Glutamatergic neuron (in vitro differentiated cells): ENCODE measurements at regions not wholly inside any gene's neighbourhood (a gene's known extent, or its start where the extent isn't known, plus 50 kb on each side); places are given as distances from the start of the nearest gene placed in this dataset.

Experiments
- DNase-seq: peaks from one replicate; pipeline ENCODE4 v3.0.0; 2022
- H3K27ac Mint-ChIP-seq: one replicate; pipeline ENCODE4 v1.8.0; 2020; ENCODE audit warnings: mild to moderate bottlenecking, mixed read lengths, inconsistent platforms; ENCODE audit not compliant: unreplicated experiment
- H3K27me3 Mint-ChIP-seq: one replicate; pipeline ENCODE4 v1.8.0; 2020; ENCODE audit warnings: mild to moderate bottlenecking, moderate library complexity, mixed read lengths, inconsistent platforms; ENCODE audit not compliant: unreplicated experiment
- H3K36me3 Mint-ChIP-seq: one replicate; pipeline ENCODE4 v1.8.0; 2020; ENCODE audit warnings: mild to moderate bottlenecking, mixed read lengths, inconsistent platforms; ENCODE audit not compliant: unreplicated experiment
- H3K4me1 Mint-ChIP-seq: one replicate; pipeline ENCODE4 v1.8.0; 2020; ENCODE audit warnings: mild to moderate bottlenecking, low read depth, mixed read lengths, inconsistent platforms; ENCODE audit not compliant: unreplicated experiment
- H3K4me3 Mint-ChIP-seq: one replicate; pipeline ENCODE4 v1.8.0; 2020; ENCODE audit warnings: mild to moderate bottlenecking, mixed read lengths, inconsistent platforms; ENCODE audit not compliant: unreplicated experiment
- H3K9me3 Mint-ChIP-seq: one replicate; pipeline ENCODE4 v1.8.0; 2020; ENCODE audit warnings: mild to moderate bottlenecking, moderate library complexity, mixed read lengths, inconsistent platforms; ENCODE audit not compliant: unreplicated experiment
- CTCF ChIP-seq: fragments of 200-600 bp; sonication (generic); IDR thresholded peaks from one replicate; pipeline ENCODE4 v1.5.0; 2021; ENCODE audit not compliant: partially characterized antibody, unreplicated experiment

DNA sequence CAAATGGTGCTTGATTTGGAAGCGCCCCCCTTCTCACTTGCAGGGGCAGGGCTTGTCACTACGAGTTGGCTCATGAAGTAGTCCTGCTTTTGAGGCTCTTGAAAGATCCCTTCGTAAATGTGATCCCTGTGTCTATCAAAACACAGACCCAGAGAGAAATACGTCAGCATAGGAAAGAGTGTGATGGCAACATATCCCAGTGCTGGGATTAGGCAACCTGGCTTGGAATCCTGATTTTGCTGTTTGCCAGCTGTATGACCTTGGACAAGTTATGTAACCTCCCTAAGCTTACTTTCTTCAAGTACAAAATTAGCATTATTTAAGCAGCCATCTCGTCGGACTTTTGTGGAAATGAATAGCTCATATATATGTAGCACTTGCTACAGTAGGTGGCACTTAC is 228.4 kb downstream of the ATG4C start:
- Mint-ChIP-seq H3K4me1 (peaks cover 22% of the 10 kb centered on the region), H3K27ac (no peak overlapping the region), H3K9me3 (no peaks in the 10 kb centered on the region), H3K36me3 (no peaks in the 10 kb centered on the region), H3K4me3 (no peak overlapping the region), H3K27me3 (peaks cover 3% of the 10 kb centered on the region)
- no peak for TF ChIP-seq CTCF
- DNase-seq = no peak

DNA sequence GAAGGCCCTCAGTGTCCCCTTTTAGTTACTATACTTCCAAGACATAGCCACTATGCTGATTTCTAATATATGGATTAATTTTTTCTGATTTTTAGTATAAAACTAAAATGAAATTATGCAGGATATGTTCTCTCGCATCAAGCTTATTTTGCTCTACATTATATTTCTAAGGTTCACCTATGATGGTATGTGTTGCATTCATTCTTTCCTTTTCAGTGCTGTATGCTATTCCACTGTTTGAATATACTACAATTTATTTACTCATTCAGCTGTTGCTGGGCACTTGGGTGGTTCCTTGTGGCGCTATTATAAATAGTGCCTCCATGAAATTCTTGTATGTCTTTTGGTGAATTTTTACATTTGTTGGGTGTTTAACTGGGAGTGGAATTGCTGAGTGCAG is 230.3 kb downstream of the ATG4C start:
- Mint-ChIP-seq H3K9me3 (no peaks in the 10 kb centered on the region), H3K4me1 (peaks cover 16% of the 10 kb centered on the region), H3K27me3 (peaks cover 3% of the 10 kb centered on the region), H3K36me3 (no peaks in the 10 kb centered on the region), H3K27ac (no peak overlapping the region), H3K4me3 (no peak overlapping the region)
- TF ChIP-seq CTCF = no peak
- DNase-seq = no peak

GRCh38 chr1:63022319-63022718 is 238.4 kb downstream of the ATG4C start:
- H3K4me1 Mint-ChIP-seq = peaks cover 7% of the 10 kb centered on the region
- H3K4me3 Mint-ChIP-seq = no peak overlapping the region
- TF ChIP-seq CTCF = no peak
- no peak for DNase-seq
- H3K27ac Mint-ChIP-seq = no peak overlapping the region
- H3K36me3 Mint-ChIP-seq = no peaks in the 10 kb centered on the region
- H3K9me3 Mint-ChIP-seq = peaks cover 3% of the 10 kb centered on the region
- H3K27me3 Mint-ChIP-seq = peaks cover 1% of the 10 kb centered on the region

DNA sequence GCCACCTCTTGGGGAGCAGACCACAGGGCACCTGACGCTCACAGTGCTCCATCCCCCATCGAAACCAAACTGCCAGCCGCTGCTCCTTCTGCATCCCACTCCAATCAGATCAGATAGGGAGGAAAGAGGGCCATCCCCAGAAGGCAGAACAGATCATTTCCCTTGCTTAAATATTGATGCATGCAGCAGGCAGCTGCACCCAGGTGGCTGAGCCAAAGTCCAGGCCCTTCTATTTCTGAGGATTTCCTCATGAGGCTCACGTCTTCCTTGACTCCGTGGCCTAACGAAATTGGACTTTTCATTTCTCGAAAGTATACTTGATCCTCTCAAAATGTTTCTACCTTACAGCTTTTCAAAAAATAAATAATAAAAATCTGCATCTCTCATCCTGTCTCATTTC is 239.2 kb downstream of the ATG4C start:
- peaks cover 7% of the 10 kb centered on the region for H3K4me1 Mint-ChIP-seq
- no peak for TF ChIP-seq CTCF
- no peak for DNase-seq
- peaks cover 3% of the 10 kb centered on the region for H3K9me3 Mint-ChIP-seq
- H3K27me3 Mint-ChIP-seq = peaks cover 1% of the 10 kb centered on the region
- no peaks in the 10 kb centered on the region for H3K36me3 Mint-ChIP-seq
- H3K27ac Mint-ChIP-seq = peak overlapping the region; percentile 14
- no peak overlapping the region for H3K4me3 Mint-ChIP-seq

- Mint-ChIP-seq H3K4me1 (peaks cover 7% of the 10 kb centered on the region), H3K4me3 (peak overlapping the region; percentile 13), H3K27ac (no peak overlapping the region), H3K9me3 (peaks cover 3% of the 10 kb centered on the region), H3K27me3 (peaks cover 1% of the 10 kb centered on the region), H3K36me3 (no peaks in the 10 kb centered on the region)
- DNase-seq = no peak
- no peak for TF ChIP-seq CTCF
Observed at GRCh38 chr1:63023637-63024036, 239.7 kb downstream of the ATG4C start.
